GM21515 (cell line): ENCODE measurements at regions not wholly inside any gene's neighbourhood (a gene's known extent, or its start where the extent isn't known, plus 50 kb on each side); places are given as distances from the start of the nearest gene placed in this dataset.

Experiments
- ATAC-seq: cut with Tn5 transposase; IDR thresholded peaks from one replicate; pipeline ENCODE4 v1.9.1; 2021; ENCODE audit not compliant: unreplicated experiment

DNA sequence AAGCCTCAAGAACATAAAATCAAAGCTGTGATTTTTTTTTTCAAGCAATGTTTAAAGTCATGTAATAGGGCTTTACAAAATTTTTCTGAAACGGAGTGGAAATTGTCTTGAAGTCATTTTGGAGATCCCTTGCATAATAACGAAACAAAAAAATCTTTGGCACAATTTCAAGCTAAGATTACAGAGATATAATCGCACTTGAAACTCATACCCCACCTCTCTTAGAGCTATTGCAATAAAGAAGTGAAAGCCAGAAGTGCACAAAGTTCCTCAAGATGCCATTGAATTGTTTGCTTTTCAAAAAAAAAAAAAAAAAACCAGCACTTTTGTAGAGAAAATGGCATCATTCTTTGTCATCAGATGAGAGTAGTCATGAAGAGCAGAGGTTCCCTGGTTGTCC is 152.3 kb downstream of the PAX3 start:
- no peak for ATAC-seq

GRCh38 chr2:222142027-222142426 is 156.8 kb downstream of the PAX3 start:
- no peak for ATAC-seq

DNA sequence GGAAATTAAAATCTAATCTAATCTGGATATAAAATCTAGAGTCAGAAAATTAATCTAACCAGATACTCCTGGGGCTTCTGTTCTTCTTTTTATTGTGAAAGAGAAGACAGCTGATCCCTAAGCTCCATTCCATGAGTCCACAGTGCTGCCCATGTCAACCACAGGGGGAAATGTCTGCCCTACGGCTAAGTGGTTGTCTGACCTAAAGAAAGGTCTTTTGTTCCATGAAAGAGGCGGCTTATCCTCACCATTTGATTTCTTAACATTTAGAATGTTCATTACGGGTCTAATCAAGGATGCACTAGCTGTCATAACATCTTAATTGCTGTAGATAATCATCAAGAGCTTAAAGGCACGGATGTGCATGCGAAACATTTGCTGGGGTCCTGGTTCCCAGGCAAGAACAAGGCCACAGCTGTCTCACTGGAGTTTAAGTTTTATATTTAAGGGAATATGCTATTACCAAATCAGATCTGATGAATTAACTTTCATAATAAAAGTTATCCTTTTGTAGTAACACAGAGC is 162.6 kb downstream of the PAX3 start:
- no peak for ATAC-seq

- ATAC-seq: no peak
Measured at GRCh38 chr2:222134654-222135053, 164.1 kb downstream of the PAX3 start.

DNA sequence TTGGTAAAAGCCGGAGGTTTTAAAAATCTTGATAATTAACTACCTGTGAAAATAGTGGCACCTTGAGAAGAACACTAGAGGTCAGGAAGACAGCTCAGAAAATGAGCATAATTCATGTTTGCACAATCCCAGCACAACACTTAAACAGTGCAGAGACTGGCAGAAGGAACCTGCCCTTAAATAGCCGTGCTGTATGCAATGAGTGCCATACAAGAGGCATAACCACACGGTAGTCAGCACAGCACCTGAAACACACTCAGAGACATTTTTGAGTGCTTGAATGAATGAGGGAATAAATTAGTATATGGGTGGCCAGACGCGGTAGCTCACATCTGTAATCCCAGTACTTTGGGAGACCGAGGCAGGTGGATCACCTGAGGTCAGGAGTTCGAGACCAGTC is 164.9 kb downstream of the PAX3 start:
- no peak for ATAC-seq

GRCh38 chr2:222130855-222131254 is 167.9 kb downstream of the PAX3 start:
- ATAC-seq: no peak

GRCh38 chr2:222127660-222128059 is 171.1 kb downstream of the PAX3 start:
- ATAC-seq: no peak

DNA sequence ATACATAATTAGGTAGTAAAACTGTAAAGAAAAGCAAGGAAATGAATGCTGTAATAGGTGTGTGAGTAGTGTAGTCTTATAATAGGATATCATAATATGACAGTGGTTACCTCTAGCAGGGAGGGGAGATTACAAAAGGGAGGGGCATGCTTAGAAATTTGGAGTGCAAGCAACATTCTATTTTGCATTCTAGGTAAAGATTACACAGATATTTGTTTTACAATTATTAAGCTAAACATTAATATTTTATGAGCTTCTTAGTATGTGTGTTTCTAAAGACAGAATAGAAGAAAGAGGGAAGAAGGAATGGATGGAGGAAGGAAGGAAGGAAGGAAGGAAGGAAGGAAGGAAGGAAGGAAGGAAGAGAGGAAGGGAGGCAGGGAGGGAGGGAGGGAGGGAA is 177.9 kb downstream of the PAX3 start:
- no peak for ATAC-seq

DNA sequence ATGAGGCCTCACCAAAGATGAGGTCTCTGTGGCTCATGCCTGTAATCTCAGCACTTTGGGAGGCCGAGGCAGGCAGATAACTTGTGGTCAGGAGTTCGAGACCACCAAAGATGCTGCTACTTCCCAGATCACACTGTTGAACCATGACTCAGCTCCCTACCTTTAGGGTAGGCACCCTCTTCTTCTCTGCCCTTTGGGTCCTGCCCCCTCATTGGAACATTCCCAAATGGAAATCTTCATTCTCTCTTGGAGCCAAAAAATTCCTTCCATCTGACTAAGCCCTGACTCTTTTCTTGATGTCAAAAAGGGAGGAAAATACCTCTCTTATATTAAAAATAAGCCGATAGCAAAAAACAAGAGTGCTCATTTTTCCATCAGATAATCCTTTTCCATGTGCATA is 183.5 kb downstream of the PAX3 start:
- ATAC-seq: no peak

DNA sequence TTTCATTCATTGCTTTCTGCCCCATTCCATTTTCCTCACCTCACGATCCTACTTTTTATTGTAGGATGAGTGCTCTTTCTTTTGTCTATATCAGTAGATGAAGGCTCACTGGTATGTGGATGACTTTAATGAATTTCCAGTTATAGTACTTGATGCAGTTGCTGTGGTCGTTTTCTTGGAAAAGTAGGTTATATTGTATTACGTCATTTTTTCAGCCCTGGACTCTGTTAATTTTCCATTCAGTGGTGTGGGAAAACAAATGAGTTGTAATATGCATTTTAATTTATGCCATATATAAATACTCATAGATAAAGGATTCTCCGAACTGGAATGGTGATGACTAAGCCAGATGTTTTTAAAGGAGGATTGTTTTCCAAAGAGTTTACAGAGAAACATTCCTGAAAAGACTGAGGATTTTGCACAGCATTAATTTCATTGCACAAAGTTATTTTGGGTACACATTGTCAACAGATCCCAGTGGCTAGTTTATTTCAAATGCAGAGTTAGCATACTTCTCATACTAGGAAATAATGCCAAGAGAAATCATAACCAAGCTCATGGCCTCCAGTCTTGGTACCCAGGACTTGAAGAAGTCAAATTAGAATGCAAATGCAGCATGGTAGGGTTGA is 189.7 kb downstream of the PAX3 start:
- no peak for ATAC-seq

DNA sequence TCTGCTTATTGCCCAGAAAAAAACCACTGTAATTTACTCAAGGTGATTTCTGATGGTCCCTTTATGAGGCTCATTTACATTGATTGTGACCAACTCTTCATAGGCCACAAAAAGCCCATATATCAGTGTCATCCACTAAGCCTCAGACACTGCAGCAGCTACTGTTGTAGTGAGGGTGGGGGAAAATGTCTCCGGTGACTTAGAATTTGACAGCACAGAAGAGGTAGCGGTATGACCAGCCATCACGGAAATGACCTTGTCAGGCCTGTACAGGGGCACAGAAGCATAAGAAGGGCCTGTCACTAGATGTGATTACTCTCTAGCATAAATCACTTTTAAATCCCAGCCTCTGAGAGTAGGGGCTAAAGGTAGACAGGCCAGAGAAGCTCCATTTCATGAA is 190.3 kb downstream of the PAX3 start:
- ATAC-seq: no peak

- no peak for ATAC-seq
Measured at GRCh38 chr2:222105046-222105445, 193.8 kb downstream of the PAX3 start.

DNA sequence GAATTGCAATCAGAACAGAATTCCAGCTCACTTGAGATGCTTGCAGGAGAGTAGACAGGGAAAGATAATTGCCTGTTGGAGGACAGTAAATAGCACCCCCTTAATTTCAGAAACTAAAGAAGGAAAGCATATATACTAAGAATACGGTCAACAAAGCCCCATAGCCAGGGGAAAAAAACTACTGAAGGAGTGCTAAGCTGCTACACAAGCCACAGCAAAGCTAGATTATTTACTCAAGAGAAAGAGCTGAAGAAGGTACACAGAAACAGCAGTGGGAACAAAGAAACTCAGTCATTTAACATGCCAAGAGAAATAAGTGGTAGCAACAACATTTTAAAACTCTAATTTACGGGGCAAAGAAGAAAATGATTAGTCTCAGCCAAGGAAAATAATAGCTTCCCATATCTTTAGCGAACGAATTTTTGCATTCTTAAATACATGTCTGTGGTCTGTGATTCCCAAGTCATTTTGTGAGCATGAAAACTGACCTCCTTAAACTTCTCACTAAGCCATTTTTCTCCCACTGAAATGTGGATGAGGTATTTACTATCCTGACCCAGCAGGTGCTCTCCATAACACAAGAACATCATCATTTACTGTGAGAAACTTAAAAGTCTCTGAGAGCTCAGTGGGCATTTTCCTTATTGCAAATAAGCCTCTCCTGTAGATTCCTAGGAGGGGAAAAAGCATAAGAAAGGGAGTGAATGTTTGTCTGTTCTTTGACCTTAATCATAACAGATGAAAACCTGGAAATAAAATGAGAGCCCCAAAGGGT is 196.0 kb downstream of the PAX3 start:
- ATAC-seq: no peak

DNA sequence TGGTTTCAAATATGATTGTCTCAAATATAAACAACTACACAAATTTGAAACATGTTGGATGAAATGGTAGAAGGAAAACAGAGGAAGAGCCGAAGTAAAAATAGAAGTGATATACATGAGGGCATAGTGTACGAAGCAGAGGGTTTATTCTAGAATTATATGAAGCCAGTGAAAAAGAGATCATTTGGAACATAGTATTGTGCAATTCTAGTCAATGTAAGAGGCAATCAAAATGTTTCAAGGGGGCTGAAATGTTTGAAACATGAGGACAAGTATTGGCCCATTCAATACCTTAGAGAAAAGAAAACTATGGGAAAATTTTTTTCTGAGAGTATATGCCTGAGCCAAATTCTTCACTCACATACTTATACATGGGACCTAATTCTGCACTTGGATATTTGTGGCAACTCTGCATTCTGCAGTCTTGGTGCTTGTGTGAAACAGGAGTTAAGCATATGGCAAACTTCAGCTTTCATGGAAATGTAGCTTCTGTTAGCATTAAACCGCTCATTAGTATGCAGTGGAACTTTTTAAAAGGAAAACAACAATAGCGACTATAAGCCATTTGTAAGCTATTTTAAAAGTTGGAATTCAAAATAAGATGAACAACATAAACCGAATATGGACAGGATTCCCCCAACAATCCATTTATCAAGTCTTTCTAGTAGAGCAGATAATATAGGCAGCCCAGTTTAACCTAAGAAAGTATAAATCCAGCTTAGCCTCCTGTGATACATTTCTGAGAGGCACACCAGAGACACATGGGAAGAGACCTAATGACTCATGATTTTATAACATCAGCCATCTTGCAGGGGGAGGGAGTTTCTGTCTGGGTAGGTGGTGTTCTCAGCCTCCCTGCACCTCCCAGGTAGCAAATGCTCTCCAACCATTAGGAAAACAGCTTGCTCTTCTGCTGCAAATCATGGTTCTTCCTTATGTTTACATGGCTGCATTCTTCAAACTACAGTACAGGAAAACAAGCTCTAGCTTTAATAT is 197.8 kb downstream of the PAX3 start:
- no peak for ATAC-seq

DNA sequence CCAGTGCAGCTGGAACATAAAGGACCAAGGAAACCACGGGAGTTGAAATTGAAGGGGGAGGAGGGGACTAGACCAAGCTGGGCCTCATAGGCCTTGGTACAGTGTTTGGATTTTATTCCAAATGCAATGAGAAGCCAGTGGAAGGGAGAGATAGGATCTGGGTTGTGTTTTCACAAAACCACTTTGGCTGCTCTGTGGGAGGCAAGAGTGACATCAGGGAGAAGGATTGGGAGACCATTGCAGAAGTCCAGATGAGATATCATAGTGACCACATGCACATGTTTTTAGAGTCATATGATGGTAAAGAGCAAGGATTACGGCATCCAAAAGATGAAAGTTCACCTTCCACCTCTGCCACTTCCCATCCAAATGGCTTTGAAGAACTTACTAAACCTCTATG is 210.2 kb downstream of the PAX3 start:
- no peak for ATAC-seq

GRCh38 chr2:222087998-222088397 is 210.8 kb downstream of the PAX3 start:
- no peak for ATAC-seq

DNA sequence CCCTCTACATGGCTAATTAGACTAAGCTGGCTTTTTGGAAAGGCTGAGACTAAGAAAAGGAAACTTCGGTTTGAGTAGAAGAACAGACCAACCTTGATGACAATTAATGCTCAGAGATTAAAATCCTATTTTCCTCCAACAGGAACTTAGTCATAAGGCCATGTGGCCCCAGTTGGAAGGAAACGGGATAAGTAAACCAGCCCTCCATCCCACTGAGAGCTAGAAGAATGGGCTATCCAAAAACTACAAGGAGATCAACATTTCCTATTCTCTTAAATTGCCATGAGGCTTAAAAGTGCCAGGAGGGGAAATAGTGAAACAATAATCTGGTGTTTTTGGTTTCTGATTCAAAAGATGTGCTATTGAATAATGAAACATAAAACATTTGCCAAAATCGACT is 216.6 kb downstream of the PAX3 start:
- ATAC-seq: no peak

GRCh38 chr2:222080141-222080540 is 218.7 kb downstream of the PAX3 start:
- ATAC-seq: no peak

DNA sequence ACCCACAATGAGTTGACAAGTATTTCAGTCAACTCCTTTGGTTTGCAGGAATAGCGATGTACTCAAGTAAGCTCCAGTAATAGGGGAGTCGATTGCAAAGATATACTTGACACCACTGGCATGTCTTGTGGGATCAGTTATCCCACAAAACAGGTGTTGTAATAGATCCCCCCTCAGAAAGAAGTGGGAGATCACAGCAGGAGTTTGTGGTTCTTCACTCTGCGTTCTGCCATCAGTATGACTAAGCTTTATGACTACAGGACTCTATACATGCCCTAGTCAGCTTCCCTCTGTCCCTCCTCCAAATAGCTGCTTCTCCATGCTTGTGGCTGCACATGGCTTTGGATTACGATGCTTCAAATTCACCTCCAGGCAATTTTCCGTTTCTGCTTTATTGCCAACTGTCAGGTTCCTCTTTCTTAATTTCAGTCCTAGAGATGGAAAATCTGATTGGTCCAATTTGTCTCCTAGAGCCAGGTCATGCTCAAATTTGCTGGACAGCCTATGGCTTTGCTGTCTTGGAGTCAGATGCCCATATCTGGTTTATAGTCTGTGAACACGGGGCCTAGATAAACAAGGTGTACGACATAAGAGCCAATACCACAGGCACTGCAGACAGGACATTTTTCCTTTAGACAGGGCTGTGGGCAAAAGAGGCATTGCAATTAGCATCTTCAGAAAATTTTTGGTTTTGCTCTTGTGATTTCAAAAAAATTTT is 221.7 kb downstream of the PAX3 start:
- no peak for ATAC-seq

DNA sequence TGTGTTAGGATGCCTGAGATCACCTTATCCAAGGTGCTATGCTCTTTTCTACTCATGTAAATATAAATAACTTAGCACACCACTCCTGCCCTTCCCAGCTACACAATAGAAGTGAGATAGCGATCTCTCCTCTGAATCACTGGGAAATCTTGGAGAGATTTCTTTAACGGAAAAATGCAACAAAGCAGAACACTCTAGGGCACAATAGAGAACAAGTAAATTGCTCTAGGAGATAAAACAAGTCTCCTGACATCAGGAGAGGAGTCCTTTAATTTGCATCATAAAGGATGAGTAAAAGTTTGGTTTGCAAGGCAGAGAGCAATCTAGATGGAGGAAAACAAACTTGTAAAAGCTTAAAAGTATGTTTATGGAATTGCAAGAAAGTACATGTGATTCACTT is 224.1 kb downstream of the PAX3 start:
- ATAC-seq: no peak

DNA sequence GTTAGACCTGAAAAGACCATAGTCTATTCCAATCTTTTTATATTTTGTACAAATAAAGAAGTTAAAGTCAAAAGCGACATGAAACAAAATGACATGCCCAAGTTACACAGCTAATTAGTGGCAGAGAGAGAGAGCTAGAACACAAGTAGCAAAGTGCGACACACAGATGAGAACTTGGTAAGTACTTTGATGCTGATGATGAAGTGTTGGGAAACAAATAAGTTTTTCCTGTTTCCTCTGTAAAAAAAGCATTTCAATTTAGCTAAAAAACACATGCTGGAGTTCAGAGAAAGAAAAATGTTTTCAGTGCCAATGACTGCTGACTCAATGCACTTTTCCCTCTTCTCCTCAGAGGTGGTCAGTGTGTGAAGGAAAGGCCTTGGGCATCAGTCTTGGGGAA is 226.9 kb downstream of the PAX3 start:
- no peak for ATAC-seq
